CD14-positive monocyte (primary cell): ENCODE measurements at regions not wholly inside any gene's neighbourhood (a gene's known extent, or its start where the extent isn't known, plus 50 kb on each side); places are given as distances from the start of the nearest gene placed in this dataset.

ENCODE experiments used
- DNase-seq, 3 donors: peaks; one replicate each; pipeline ENCODE4 v3.0.0-alpha.2; 2011 to 2022
- H2AFZ ChIP-seq: 2 replicates; pipeline ENCODE4 v1.6.0; 2012; ENCODE audit warnings: mild to moderate bottlenecking, low read depth, low read length, inconsistent platforms; ENCODE audit not compliant: insufficient read depth, poor library complexity, severe bottlenecking
- H3K27ac ChIP-seq, 2 donors: 1 replicate in 1 of 2; 2 replicates in 1 of 2; pipeline ENCODE4 v1.5.1; 2012 to 2013; ENCODE audit warnings: low read length in 2 of 2, control low read depth in 1 of 2, inconsistent platforms in 1 of 2, low read depth in 1 of 2, mild to moderate bottlenecking in 1 of 2
- H3K27me3 ChIP-seq, 2 donors: one replicate each; pipeline versions ENCODE4 v1.6.0 to v1.6.1; 2011 to 2013; ENCODE audit warnings: low read length in 2 of 2; ENCODE audit not compliant: control insufficient read depth in 2 of 2, insufficient read depth in 2 of 2
- H3K36me3 ChIP-seq, 2 donors: replicated peaks in 1 of 2; 1 replicate in 1 of 2; 2 replicates in 1 of 2; pipeline versions ENCODE4 v1.5.1 to v1.6.1; 2012 to 2013; ENCODE audit warnings: low read length in 2 of 2, control low read depth in 1 of 2, inconsistent platforms in 1 of 2, mild to moderate bottlenecking in 1 of 2; ENCODE audit not compliant: insufficient read depth in 2 of 2, control insufficient read depth in 1 of 2
- H3K4me1 ChIP-seq, 2 donors: 1 replicate in 1 of 2; 2 replicates in 1 of 2; pipeline versions ENCODE4 v1.5.1 to v1.6.1; 2012 to 2013; ENCODE audit warnings: low read length in 2 of 2, control low read depth in 1 of 2, inconsistent platforms in 1 of 2, mild to moderate bottlenecking in 1 of 2, moderate library complexity in 1 of 2; ENCODE audit not compliant: insufficient read depth in 2 of 2, control insufficient read depth in 1 of 2
- H3K4me2 ChIP-seq: replicated peaks from 2 replicates; pipeline ENCODE3; 2012; ENCODE audit warnings: low read length, moderate library complexity, mild to moderate bottlenecking; ENCODE audit not compliant: poor library complexity, severe bottlenecking; ENCODE audit errors: extremely low read depth
- H3K4me3 ChIP-seq, 3 experiments: fragments of 200-600 bp in 1 of 3; sonication (generic) in 1 of 3; replicated peaks in 1 of 3; 1 replicate in 2 of 3; 2 replicates in 1 of 3; pipeline ENCODE4 v1.5.1; 2011 to 2013; ENCODE audit warnings: low read length in 3 of 3, mild to moderate bottlenecking in 3 of 3, control low read depth in 2 of 3, low read depth in 2 of 3, inconsistent platforms in 1 of 3, moderate library complexity in 1 of 3
- H3K79me2 ChIP-seq: 2 replicates; pipeline ENCODE4 v1.6.0; 2012; ENCODE audit warnings: mild to moderate bottlenecking, control low read depth, inconsistent platforms, low read length, moderate library complexity; ENCODE audit not compliant: insufficient read depth
- H3K9ac ChIP-seq: 2 replicates; pipeline ENCODE4 v1.6.0; 2017; ENCODE audit warnings: low read length, mild to moderate bottlenecking; ENCODE audit not compliant: insufficient read depth, poor library complexity, severe bottlenecking
- H3K9me3 ChIP-seq, 2 donors: replicated peaks in 1 of 2; 1 replicate in 1 of 2; 2 replicates in 1 of 2; pipeline versions ENCODE4 v1.5.1 to v1.6.1; 2012 to 2013; ENCODE audit warnings: low read length in 2 of 2, control low read depth in 1 of 2; ENCODE audit not compliant: control insufficient read depth in 1 of 2, insufficient read depth in 1 of 2
- H4K20me1 ChIP-seq: 2 replicates; pipeline ENCODE4 v1.6.0; 2012; ENCODE audit warnings: mild to moderate bottlenecking, low read length, control low read depth, moderate library complexity; ENCODE audit not compliant: insufficient read depth
- H3K27ac Mint-ChIP-seq, 7 donors: one replicate each; pipeline ENCODE4 v1.8.0; 2020; ENCODE audit warnings: mild to moderate bottlenecking in 7 of 7, mixed read lengths in 7 of 7, moderate library complexity in 6 of 7, inconsistent platforms in 2 of 7
- H3K27me3 Mint-ChIP-seq, 3 donors: one replicate each; pipeline ENCODE4 v1.8.0; 2021 to 2022; ENCODE audit warnings: low read depth in 3 of 3, mild to moderate bottlenecking in 3 of 3, mixed read lengths in 3 of 3, moderate library complexity in 3 of 3, inconsistent platforms in 1 of 3
- H3K36me3 Mint-ChIP-seq, 2 donors: one replicate each; pipeline ENCODE4 v1.8.0; 2020; ENCODE audit warnings: mixed read lengths in 2 of 2, inconsistent platforms in 1 of 2, mild to moderate bottlenecking in 1 of 2
- H3K4me1 Mint-ChIP-seq: one replicate; pipeline ENCODE4 v1.8.0; 2020; ENCODE audit warnings: mild to moderate bottlenecking, mixed read lengths
- H3K4me3 Mint-ChIP-seq, 2 donors: one replicate each; pipeline ENCODE4 v1.8.0; 2020; ENCODE audit warnings: mild to moderate bottlenecking in 2 of 2, mixed read lengths in 2 of 2, moderate library complexity in 1 of 2
- H3K9me3 Mint-ChIP-seq, 7 donors: one replicate each; pipeline ENCODE4 v1.8.0; 2020 to 2022; ENCODE audit warnings: mixed read lengths in 7 of 7, mild to moderate bottlenecking in 6 of 7, moderate library complexity in 6 of 7, inconsistent platforms in 2 of 7
- CTCF ChIP-seq: fragments of 200-600 bp; IDR thresholded peaks from one replicate; pipeline ENCODE4 v1.8.0; 2022; ENCODE audit warnings: antibody characterized with exemption, mild to moderate bottlenecking
- WGBS: methylation state at CpG from one replicate; pipeline ENCODE4 v1.1.5; 2013; ENCODE audit warnings: missing lambda C conversion rate; ENCODE audit not compliant: insufficient coverage; 5-methylcytosine and 5-hydroxymethylcytosine counted together
- intact Hi-C, 2 donors: fragments of 100-400 bp; cut with micrococcal nuclease; formaldehyde crosslinking; loops; one replicate each; pipeline versions ENCODE4 v1.15.0 to v1.15.1; 2023

GRCh38 chr3:59698091-59698490, 648.3 kb upstream of the CFAP20DC start:
- Histone ChIP-seq H3K9ac (no peak overlapping the region), H3K36me3 (no peaks in the 10 kb centered on the region), H3K79me2 (no peaks in the 10 kb centered on the region), H3K9me3 (no peaks in the 10 kb centered on the region), H2AFZ (no peak overlapping the region), H3K27ac (no peak overlapping the region), H3K4me1 (peaks cover 0 to 3% of the 10 kb centered on the region in 2 donors), H4K20me1 (no peaks in the 10 kb centered on the region), H3K27me3 (no peaks in the 10 kb centered on the region), H3K4me3 (no peak overlapping the region), H3K4me2 (no peak overlapping the region)
- TF ChIP-seq CTCF, result no peak
- Mint-ChIP-seq H3K4me3 (no peak overlapping the region), H3K27me3 (peaks cover 0 to 5% (median 2%) of the 10 kb centered on the region in 3 donors), H3K4me1 (no peaks in the 10 kb centered on the region), H3K36me3 (no peaks in the 10 kb centered on the region), H3K27ac (no peak overlapping the region), H3K9me3 (peaks cover 0 to 5% (median 1%) of the 10 kb centered on the region in 7 donors)
- 89% methylated on average over 2 of the region's 3 CpGs for WGBS
- intact Hi-C loops, result no loop called here
- DNase-seq, result no peak

- DNase-seq, result no peak
- intact Hi-C loops, result no loop called here
- H3K4me2 ChIP-seq, result no peak overlapping the region
- H3K4me3 Mint-ChIP-seq, result no peak overlapping the region
- no peaks in the 10 kb centered on the region for H3K9me3 ChIP-seq
- no peak overlapping the region for H3K4me3 ChIP-seq
- peaks cover 0 to 5% (median 1%) of the 10 kb centered on the region in 7 donors for H3K9me3 Mint-ChIP-seq
- peaks cover 3 to 12% of the 10 kb centered on the region in 2 donors for H3K4me1 ChIP-seq
- no peak overlapping the region for H3K27ac ChIP-seq
- no peaks in the 10 kb centered on the region for H3K36me3 Mint-ChIP-seq
- no peak for TF ChIP-seq CTCF
- H3K79me2 ChIP-seq, result no peaks in the 10 kb centered on the region
- H3K9ac ChIP-seq, result no peak overlapping the region
- H3K4me1 Mint-ChIP-seq, result peaks cover 13% of the 10 kb centered on the region
- no peak overlapping the region for H3K27ac Mint-ChIP-seq
- H4K20me1 ChIP-seq, result no peaks in the 10 kb centered on the region
- H3K27me3 ChIP-seq, result no peaks in the 10 kb centered on the region
- no peak overlapping the region for H2AFZ ChIP-seq
- H3K27me3 Mint-ChIP-seq, result peaks cover 0 to 5% (median 2%) of the 10 kb centered on the region in 3 donors
- H3K36me3 ChIP-seq, result no peaks in the 10 kb centered on the region
Observed at GRCh38 chr3:59696783-59697182, 647.0 kb upstream of the CFAP20DC start.
